Esophagus muscularis mucosa (tissue), 3 donors: ENCODE measurements at regions not wholly inside any gene's neighbourhood (a gene's known extent, or its start where the extent isn't known, plus 50 kb on each side); places are given as distances from the start of the nearest gene placed in this dataset.

Experiments used
- POLR2A ChIP-seq: fragments of 450-650 bp; IDR thresholded peaks from one replicate; pipeline ENCODE4 v1.6.1; 2017; ENCODE audit warnings: antibody characterized with exemption, moderate library complexity, mild to moderate bottlenecking, low read depth
- POLR2AphosphoS5 ChIP-seq, 2 donors: sonication (generic); formaldehyde crosslinking; IDR thresholded peaks; one replicate each; pipeline ENCODE4 v1.6.1; 2017; ENCODE audit warnings: antibody characterized with exemption in 2 of 2
- TF ChIP-seq, protein P1 (sequence below), 3 experiments: fragments of 200-600 bp in 2 of 3; fragments of 450-650 bp in 1 of 3; sonication (generic) in 2 of 3; IDR thresholded peaks; one replicate each; pipeline ENCODE4 v1.5.1; 2017 to 2019; ENCODE audit warnings: antibody characterized with exemption in 3 of 3, mild to moderate bottlenecking in 2 of 3, moderate library complexity in 1 of 3

GRCh38 chr2:19454125-19454524, 95.7 kb upstream of the OSR1 start:
- TF ChIP-seq POLR2AphosphoS5 (IDR thresholded peaks at IDR 0.05) (no peak), POLR2A (no peak)
- TF ChIP-seq, protein P1, sequence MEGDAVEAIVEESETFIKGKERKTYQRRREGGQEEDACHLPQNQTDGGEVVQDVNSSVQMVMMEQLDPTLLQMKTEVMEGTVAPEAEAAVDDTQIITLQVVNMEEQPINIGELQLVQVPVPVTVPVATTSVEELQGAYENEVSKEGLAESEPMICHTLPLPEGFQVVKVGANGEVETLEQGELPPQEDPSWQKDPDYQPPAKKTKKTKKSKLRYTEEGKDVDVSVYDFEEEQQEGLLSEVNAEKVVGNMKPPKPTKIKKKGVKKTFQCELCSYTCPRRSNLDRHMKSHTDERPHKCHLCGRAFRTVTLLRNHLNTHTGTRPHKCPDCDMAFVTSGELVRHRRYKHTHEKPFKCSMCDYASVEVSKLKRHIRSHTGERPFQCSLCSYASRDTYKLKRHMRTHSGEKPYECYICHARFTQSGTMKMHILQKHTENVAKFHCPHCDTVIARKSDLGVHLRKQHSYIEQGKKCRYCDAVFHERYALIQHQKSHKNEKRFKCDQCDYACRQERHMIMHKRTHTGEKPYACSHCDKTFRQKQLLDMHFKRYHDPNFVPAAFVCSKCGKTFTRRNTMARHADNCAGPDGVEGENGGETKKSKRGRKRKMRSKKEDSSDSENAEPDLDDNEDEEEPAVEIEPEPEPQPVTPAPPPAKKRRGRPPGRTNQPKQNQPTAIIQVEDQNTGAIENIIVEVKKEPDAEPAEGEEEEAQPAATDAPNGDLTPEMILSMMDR (IDR thresholded peaks at IDR 0.05), result no peak
